HEK293 (cell line): ENCODE measurements at regions not wholly inside any gene's neighbourhood (a gene's known extent, or its start where the extent isn't known, plus 50 kb on each side); places are given as distances from the start of the nearest gene placed in this dataset.

Experiments used
- CTCF ChIA-PET: fragments of 350-600 bp; formaldehyde crosslinking; extraction: SDS; loops from one replicate; lab custom pipeline; 2021; ENCODE audit warnings: antibody characterized with exemption; lab: Yijun Ruan, JAX
- POLR2A ChIA-PET: fragments of 300-600 bp; formaldehyde crosslinking; extraction: SDS; loops from one replicate; lab custom pipeline; 2020; ENCODE audit warnings: antibody characterized with exemption, inconsistent platforms; lab: Yijun Ruan, JAX
- H3K27ac ChIP-seq: fragments of 200-500 bp; sonication (Bioruptor generic); 2 replicates; pipeline ENCODE4 v1.5.1; 2014; ENCODE audit warnings: low read depth, low read length, control low read depth, inconsistent platforms; ENCODE audit errors: extremely low read depth
- H3K36me3 ChIP-seq, 2 experiments: fragments of 200-500 bp in 1 of 2; sonication (Bioruptor generic) in 1 of 2; 1 replicate in 1 of 2; 2 replicates in 1 of 2; pipeline ENCODE4 v1.5.1; 2014 to 2017; ENCODE audit warnings: inconsistent platforms in 2 of 2, low read length in 2 of 2; ENCODE audit not compliant: control insufficient read depth in 2 of 2, insufficient read depth in 1 of 2
- H3K4me1 ChIP-seq: fragments of 200-500 bp; sonication (Bioruptor generic); 2 replicates; pipeline ENCODE4 v1.5.1; 2014; ENCODE audit warnings: mild to moderate bottlenecking, low read length, inconsistent platforms; ENCODE audit not compliant: control insufficient read depth, insufficient read depth
- H3K4me3 ChIP-seq: 2 replicates; pipeline ENCODE4 v1.5.1; 2011; ENCODE audit warnings: low read depth, mild to moderate bottlenecking, control low read depth, low read length, moderate library complexity
- H3K9me3 ChIP-seq: fragments of 200-500 bp; sonication (Bioruptor generic); 2 replicates; pipeline ENCODE4 v1.5.1; 2014; ENCODE audit warnings: low read depth, low read length, inconsistent platforms; ENCODE audit not compliant: control insufficient read depth, insufficient read depth
- CTCF ChIP-seq: fragments of 450-650 bp; formaldehyde crosslinking; IDR thresholded peaks from 2 replicates; pipeline ENCODE4 v1.5.1; 2016; ENCODE audit warnings: missing biosample characterization, missing genetic modification characterization
- GLI2 ChIP-seq: fragments of 450-650 bp; formaldehyde crosslinking; IDR thresholded peaks from 2 replicates; pipeline ENCODE4; 2017; ENCODE audit warnings: missing biosample characterization, missing genetic modification characterization, low read depth, borderline replicate concordance
- MZF1 ChIP-seq: fragments of 450-650 bp; formaldehyde crosslinking; IDR thresholded peaks from 2 replicates; pipeline ENCODE4 v1.5.1; 2017; ENCODE audit warnings: missing biosample characterization, missing genetic modification characterization, borderline replicate concordance
- ZBTB21 ChIP-seq: fragments of 450-650 bp; formaldehyde crosslinking; IDR thresholded peaks from 2 replicates; pipeline ENCODE4 v1.5.1; 2017; ENCODE audit warnings: missing biosample characterization, missing genetic modification characterization
- ZNF18 ChIP-seq: fragments of 450-650 bp; formaldehyde crosslinking; IDR thresholded peaks from 2 replicates; pipeline ENCODE4 v1.5.1; 2016; ENCODE audit warnings: missing biosample characterization, missing genetic modification characterization
- ZNF19 ChIP-seq: fragments of 450-650 bp; formaldehyde crosslinking; IDR thresholded peaks from 2 replicates; pipeline ENCODE4; 2016; ENCODE audit warnings: missing biosample characterization, missing genetic modification characterization, low read depth
- ZNF23 ChIP-seq: fragments of 450-650 bp; formaldehyde crosslinking; IDR thresholded peaks from 2 replicates; pipeline ENCODE4 v1.5.1; 2016; ENCODE audit warnings: missing biosample characterization, missing genetic modification characterization, borderline replicate concordance
- ZNF248 ChIP-seq: fragments of 450-650 bp; formaldehyde crosslinking; IDR thresholded peaks from 2 replicates; pipeline ENCODE4 v1.5.1; 2017; ENCODE audit warnings: missing biosample characterization, missing genetic modification characterization
- ZNF26 ChIP-seq: fragments of 450-650 bp; formaldehyde crosslinking; IDR thresholded peaks from 2 replicates; pipeline ENCODE4 v1.5.1; 2016; ENCODE audit warnings: missing biosample characterization, missing genetic modification characterization
- ZNF37A ChIP-seq: fragments of 450-650 bp; IDR thresholded peaks from 2 replicates; pipeline ENCODE4 v1.5.1; 2018; ENCODE audit warnings: missing biosample characterization, missing genetic modification characterization
- ZNF433 ChIP-seq: fragments of 450-650 bp; formaldehyde crosslinking; IDR thresholded peaks from 2 replicates; pipeline ENCODE4 v1.5.1; 2016; ENCODE audit warnings: missing biosample characterization, missing genetic modification characterization, low read depth
- ZNF548 ChIP-seq: fragments of 450-650 bp; formaldehyde crosslinking; IDR thresholded peaks from 2 replicates; pipeline ENCODE4 v1.5.1; 2016; ENCODE audit warnings: missing biosample characterization, missing genetic modification characterization
- ZNF561 ChIP-seq: fragments of 450-650 bp; IDR thresholded peaks from 2 replicates; pipeline ENCODE4 v1.5.1; 2018; ENCODE audit warnings: missing biosample characterization, missing genetic modification characterization, borderline replicate concordance
- ZNF610 ChIP-seq: fragments of 450-650 bp; formaldehyde crosslinking; IDR thresholded peaks from 2 replicates; pipeline ENCODE4 v1.5.1; 2016; ENCODE audit warnings: missing biosample characterization, missing genetic modification characterization, borderline replicate concordance
- ZNF626 ChIP-seq: fragments of 450-650 bp; sonication (Bioruptor Pico); formaldehyde crosslinking; IDR thresholded peaks from 2 replicates; pipeline ENCODE4 v1.5.1; 2018; ENCODE audit warnings: missing biosample characterization, missing genetic modification characterization, inconsistent platforms
- ZNF664 ChIP-seq: fragments of 450-650 bp; formaldehyde crosslinking; IDR thresholded peaks from 2 replicates; pipeline ENCODE4 v1.5.1; 2016; ENCODE audit warnings: missing biosample characterization, missing genetic modification characterization
- ZNF670 ChIP-seq: fragments of 450-650 bp; formaldehyde crosslinking; IDR thresholded peaks from 2 replicates; pipeline ENCODE4 v1.5.1; 2016; ENCODE audit warnings: missing biosample characterization, missing genetic modification characterization, low read depth
- ZNF792 ChIP-seq: fragments of 450-650 bp; formaldehyde crosslinking; IDR thresholded peaks from 2 replicates; pipeline ENCODE4 v1.5.1; 2016; ENCODE audit warnings: missing biosample characterization, missing genetic modification characterization
- TF ChIP-seq, protein P1 (sequence below): fragments of 450-650 bp; formaldehyde crosslinking; IDR thresholded peaks from 2 replicates; pipeline ENCODE4 v1.5.1; 2016; ENCODE audit warnings: missing biosample characterization, missing genetic modification characterization
- TF ChIP-seq, protein P2 (sequence below): fragments of 450-650 bp; formaldehyde crosslinking; IDR thresholded peaks from 2 replicates; pipeline ENCODE4 v1.5.1; 2017; ENCODE audit warnings: missing biosample characterization, missing genetic modification characterization
- TF ChIP-seq, protein P3 (sequence below): fragments of 450-650 bp; formaldehyde crosslinking; IDR thresholded peaks from 2 replicates; pipeline ENCODE4 v1.5.1; 2016; ENCODE audit warnings: missing biosample characterization, missing genetic modification characterization

GRCh38 chr1:216894494-216894893 is 171.3 kb upstream of the ESRRG start (continued):
- TF ChIP-seq GLI2 = no peak

DNA sequence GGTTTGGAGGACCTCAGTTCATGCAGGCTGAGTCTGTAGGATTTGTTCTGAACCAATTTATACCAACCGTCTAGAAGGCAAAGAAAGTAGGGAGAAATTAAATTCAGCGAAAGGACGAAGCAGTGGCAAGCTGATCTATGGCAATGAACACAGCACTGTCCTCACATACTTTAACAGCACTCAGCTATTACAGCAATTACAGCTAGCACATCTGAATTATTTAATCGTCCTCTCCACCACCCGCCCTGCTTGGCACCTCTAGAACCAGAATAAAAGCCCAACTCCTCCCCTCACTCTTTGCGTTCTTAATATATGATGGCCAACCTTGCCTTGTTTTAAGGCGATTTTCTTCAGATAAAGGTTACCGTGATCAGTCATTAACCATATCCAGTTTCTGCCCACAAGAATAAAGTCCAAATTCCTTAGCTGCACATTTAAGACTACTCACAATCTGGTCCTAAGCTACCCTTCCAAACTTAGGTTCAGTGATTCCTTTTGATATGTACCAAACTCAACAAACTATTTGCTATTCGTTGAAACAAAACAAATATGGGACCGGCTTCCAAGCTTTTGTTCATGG is 169.4 kb upstream of the ESRRG start:
- H3K9me3 ChIP-seq = no peaks in the 10 kb centered on the region
- H3K4me1 ChIP-seq = no peaks in the 10 kb centered on the region
- ChIA-PET CTCF (no interaction called here), POLR2A (no interaction called here)
- no peaks in the 10 kb centered on the region for H3K36me3 ChIP-seq
- H3K4me3 ChIP-seq = no peak overlapping the region
- H3K27ac ChIP-seq = no peak overlapping the region
- no peak for TF ChIP-seq ZNF548 (tag by site-specific recombination)
- no peak for TF ChIP-seq ZNF37A
- no peak for TF ChIP-seq ZNF561
- no peak for TF ChIP-seq ZNF19 (tag by site-specific recombination)
- TF ChIP-seq ZNF23 (tag by site-specific recombination) = no peak
- TF ChIP-seq ZNF626 (tag by site-specific recombination) = no peak
- TF ChIP-seq ZNF433 = no peak
- no peak for TF ChIP-seq ZNF610
- TF ChIP-seq, protein P1, sequence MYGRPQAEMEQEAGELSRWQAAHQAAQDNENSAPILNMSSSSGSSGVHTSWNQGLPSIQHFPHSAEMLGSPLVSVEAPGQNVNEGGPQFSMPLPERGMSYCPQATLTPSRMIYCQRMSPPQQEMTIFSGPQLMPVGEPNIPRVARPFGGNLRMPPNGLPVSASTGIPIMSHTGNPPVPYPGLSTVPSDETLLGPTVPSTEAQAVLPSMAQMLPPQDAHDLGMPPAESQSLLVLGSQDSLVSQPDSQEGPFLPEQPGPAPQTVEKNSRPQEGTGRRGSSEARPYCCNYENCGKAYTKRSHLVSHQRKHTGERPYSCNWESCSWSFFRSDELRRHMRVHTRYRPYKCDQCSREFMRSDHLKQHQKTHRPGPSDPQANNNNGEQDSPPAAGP = no peak
- TF ChIP-seq ZNF792 (tag by site-specific recombination) = no peak
- TF ChIP-seq ZNF26 (tag by site-specific recombination) = no peak
- TF ChIP-seq ZBTB21 (tag by site-specific recombination) = no peak

GRCh38 chr1:216890871-216891270 is 167.6 kb upstream of the ESRRG start:
- ChIA-PET CTCF (no interaction called here), POLR2A (no interaction called here)
- Histone ChIP-seq H3K4me1 (no peaks in the 10 kb centered on the region), H3K9me3 (no peaks in the 10 kb centered on the region), H3K27ac (no peak overlapping the region), H3K4me3 (no peak overlapping the region), H3K36me3 (no peaks in the 10 kb centered on the region)
- TF ChIP-seq MZF1 (no peak), ZNF670 (tag by site-specific recombination) (no peak), ZNF664 (tag by site-specific recombination) (no peak), CTCF (tag by site-specific recombination) (no peak), ZNF248 (tag by site-specific recombination) (no peak), ZNF18 (tag by site-specific recombination) (no peak)
- TF ChIP-seq, protein P2, sequence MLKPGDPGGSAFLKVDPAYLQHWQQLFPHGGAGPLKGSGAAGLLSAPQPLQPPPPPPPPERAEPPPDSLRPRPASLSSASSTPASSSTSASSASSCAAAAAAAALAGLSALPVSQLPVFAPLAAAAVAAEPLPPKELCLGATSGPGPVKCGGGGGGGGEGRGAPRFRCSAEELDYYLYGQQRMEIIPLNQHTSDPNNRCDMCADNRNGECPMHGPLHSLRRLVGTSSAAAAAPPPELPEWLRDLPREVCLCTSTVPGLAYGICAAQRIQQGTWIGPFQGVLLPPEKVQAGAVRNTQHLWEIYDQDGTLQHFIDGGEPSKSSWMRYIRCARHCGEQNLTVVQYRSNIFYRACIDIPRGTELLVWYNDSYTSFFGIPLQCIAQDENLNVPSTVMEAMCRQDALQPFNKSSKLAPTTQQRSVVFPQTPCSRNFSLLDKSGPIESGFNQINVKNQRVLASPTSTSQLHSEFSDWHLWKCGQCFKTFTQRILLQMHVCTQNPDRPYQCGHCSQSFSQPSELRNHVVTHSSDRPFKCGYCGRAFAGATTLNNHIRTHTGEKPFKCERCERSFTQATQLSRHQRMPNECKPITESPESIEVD = no peak
- TF ChIP-seq, protein P3, sequence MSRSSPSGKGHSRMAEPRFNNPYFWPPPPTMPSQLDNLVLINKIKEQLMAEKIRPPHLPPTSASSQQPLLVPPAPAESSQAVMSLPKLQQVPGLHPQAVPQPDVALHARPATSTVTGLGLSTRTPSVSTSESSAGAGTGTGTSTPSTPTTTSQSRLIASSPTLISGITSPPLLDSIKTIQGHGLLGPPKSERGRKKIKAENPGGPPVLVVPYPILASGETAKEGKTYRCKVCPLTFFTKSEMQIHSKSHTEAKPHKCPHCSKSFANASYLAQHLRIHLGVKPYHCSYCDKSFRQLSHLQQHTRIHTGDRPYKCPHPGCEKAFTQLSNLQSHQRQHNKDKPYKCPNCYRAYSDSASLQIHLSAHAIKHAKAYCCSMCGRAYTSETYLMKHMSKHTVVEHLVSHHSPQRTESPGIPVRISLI (tag by site-specific recombination) = no peak
